ENCODE measurements at regions not wholly inside any gene's neighbourhood (a gene's known extent, or its start where the extent isn't known, plus 50 kb on each side); places are given as distances from the start of the nearest gene placed in this dataset.
"Not testable (repeated sequence)": the region's sequence is repeated elsewhere in the genome, so short reads cannot be mapped to it uniquely, and the experiment has no call there.

DNA sequence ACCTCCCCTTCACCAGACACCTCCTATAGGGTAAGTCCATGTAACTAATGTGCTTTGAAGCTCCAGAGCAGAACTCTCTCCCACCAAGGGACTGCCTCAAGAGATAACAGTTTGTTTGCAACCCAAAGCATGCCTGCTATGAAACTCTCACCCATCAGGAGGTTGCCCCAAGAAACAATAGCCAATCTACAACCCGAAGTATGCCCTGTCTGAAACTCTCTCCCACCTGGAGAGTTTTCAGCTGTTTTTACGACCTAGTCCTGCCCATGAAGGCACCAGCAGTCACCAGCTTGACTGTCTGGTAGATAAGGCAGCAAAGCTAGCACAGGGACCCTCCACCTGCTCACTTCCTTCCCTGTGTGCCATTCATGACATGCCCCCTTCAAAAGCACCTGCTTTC is 533.9 kb upstream of the CRIM1 start:
- Histone ChIP-seq H3K4me2 (no peak overlapping the region), H3K27me3 (ENCODE audit: insufficient read depth, low read depth) (no peaks in the 10 kb centered on the region), H3K4me3 (no peak overlapping the region), H3K27ac (no peak overlapping the region), H3K79me2 (ENCODE audit: low read depth) (no peaks in the 10 kb centered on the region), H4K20me1 (ENCODE audit: insufficient read depth) (no peaks in the 10 kb centered on the region), H3K36me3 (ENCODE audit: low read depth) (no peaks in the 10 kb centered on the region), H2AFZ (0 out of 2 replicates have a peak overlapping the region, but pooled peaks have one; percentile 41), H3F3A (ENCODE audit: insufficient read depth, low read depth) (no peaks in the 10 kb centered on the region), H3K4me1 (replicated peaks; ENCODE audit: insufficient read depth) (no peaks in the 10 kb centered on the region), H3K9me2 (ENCODE audit: insufficient read depth) (no peaks in the 10 kb centered on the region), H3K9me3 (ENCODE audit: insufficient read depth, low read depth) (no peaks in the 10 kb centered on the region)
- no peak for TF ChIP-seq EZH2 (IDR thresholded peaks at IDR 0.05; ENCODE audit: low read depth)
- TF ChIP-seq, protein P1, sequence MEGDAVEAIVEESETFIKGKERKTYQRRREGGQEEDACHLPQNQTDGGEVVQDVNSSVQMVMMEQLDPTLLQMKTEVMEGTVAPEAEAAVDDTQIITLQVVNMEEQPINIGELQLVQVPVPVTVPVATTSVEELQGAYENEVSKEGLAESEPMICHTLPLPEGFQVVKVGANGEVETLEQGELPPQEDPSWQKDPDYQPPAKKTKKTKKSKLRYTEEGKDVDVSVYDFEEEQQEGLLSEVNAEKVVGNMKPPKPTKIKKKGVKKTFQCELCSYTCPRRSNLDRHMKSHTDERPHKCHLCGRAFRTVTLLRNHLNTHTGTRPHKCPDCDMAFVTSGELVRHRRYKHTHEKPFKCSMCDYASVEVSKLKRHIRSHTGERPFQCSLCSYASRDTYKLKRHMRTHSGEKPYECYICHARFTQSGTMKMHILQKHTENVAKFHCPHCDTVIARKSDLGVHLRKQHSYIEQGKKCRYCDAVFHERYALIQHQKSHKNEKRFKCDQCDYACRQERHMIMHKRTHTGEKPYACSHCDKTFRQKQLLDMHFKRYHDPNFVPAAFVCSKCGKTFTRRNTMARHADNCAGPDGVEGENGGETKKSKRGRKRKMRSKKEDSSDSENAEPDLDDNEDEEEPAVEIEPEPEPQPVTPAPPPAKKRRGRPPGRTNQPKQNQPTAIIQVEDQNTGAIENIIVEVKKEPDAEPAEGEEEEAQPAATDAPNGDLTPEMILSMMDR (conservative IDR thresholded peaks at IDR 0.05), result no peak
- intact Hi-C loops (cut with micrococcal nuclease; ENCODE audit: unreplicated experiment), result no loop called here
- CTCF ChIA-PET, result no interaction called here
- POLR2A ChIA-PET (ENCODE audit: unreplicated experiment), result no interaction called here
- BruUV-seq (replicated peaks), result no TSS peak
- no peak for DNase-seq

DNA sequence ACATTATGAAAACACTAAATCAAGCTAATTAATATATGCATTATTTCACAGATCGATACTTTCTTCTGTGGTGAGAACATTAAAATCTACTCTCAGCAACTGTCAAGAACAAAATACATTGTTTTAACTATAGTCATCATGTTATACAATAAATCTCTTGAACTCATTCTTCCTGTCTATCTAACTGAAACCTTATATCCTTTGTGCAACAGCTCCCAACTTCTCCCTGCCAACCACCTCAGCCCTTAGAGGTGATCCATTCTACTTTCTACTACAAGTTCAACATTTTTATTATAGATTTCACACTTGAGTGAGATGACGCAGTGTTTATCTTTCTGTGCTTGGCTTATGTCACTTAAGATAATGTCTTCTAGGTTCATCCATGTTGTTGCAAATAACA is 535.2 kb upstream of the CRIM1 start:
- no peak for TF ChIP-seq EZH2 (IDR thresholded peaks at IDR 0.05; ENCODE audit: low read depth)
- TF ChIP-seq, protein P1 (conservative IDR thresholded peaks at IDR 0.05), result no peak
- H2AFZ ChIP-seq, result no peak overlapping the region
- POLR2A ChIA-PET (ENCODE audit: unreplicated experiment), result no interaction called here
- intact Hi-C loops (cut with micrococcal nuclease; ENCODE audit: unreplicated experiment), result no loop called here
- no peak overlapping the region for H3K4me3 ChIP-seq
- H4K20me1 ChIP-seq (ENCODE audit: insufficient read depth), result no peaks in the 10 kb centered on the region
- no peaks in the 10 kb centered on the region for H3K36me3 ChIP-seq (ENCODE audit: low read depth)
- no peaks in the 10 kb centered on the region for H3K27me3 ChIP-seq (ENCODE audit: insufficient read depth, low read depth)
- BruUV-seq (replicated peaks), result no TSS peak
- H3F3A ChIP-seq (ENCODE audit: insufficient read depth, low read depth), result no peaks in the 10 kb centered on the region
- CTCF ChIA-PET, result no interaction called here
- no peaks in the 10 kb centered on the region for H3K79me2 ChIP-seq (ENCODE audit: low read depth)
- DNase-seq, result no peak
- H3K27ac ChIP-seq, result no peak overlapping the region
- H3K9me3 ChIP-seq (ENCODE audit: insufficient read depth, low read depth), result no peaks in the 10 kb centered on the region
- H3K4me1 ChIP-seq (replicated peaks; ENCODE audit: insufficient read depth), result no peaks in the 10 kb centered on the region
- H3K9me2 ChIP-seq (ENCODE audit: insufficient read depth), result no peaks in the 10 kb centered on the region
- H3K4me2 ChIP-seq, result no peak overlapping the region

DNA sequence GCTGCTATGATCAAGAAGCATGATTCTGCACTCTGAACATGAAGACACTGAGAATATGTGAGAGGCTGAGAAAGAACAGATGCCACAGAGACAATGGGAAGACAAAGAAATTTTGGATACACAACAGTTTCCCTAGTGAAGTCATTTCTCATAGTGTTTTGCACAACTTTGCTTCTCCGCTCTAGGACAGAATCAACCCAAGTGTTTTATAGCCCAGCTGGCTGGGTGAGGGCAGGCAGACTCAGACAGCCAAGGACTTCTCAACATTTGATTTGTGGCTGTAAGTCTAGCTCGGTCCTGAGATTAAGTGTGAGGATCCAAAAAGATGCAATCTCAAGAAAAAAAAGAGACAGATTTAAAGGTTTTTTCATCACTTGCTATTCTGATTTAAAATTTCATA is 536.5 kb upstream of the CRIM1 start:
- Histone ChIP-seq H3K27me3 (ENCODE audit: insufficient read depth, low read depth) (peaks cover 4% of the 10 kb centered on the region; the same call in 1 of the 2 replicates), H2AFZ (no peak overlapping the region), H3K9me3 (ENCODE audit: insufficient read depth, low read depth) (no peaks in the 10 kb centered on the region), H3K27ac (no peak overlapping the region), H3K4me2 (no peak overlapping the region), H3K79me2 (ENCODE audit: low read depth) (no peaks in the 10 kb centered on the region), H4K20me1 (ENCODE audit: insufficient read depth) (no peaks in the 10 kb centered on the region), H3K4me3 (no peak overlapping the region), H3K36me3 (ENCODE audit: low read depth) (no peaks in the 10 kb centered on the region), H3K4me1 (replicated peaks; ENCODE audit: insufficient read depth) (no peaks in the 10 kb centered on the region), H3K9me2 (ENCODE audit: insufficient read depth) (no peaks in the 10 kb centered on the region), H3F3A (ENCODE audit: insufficient read depth, low read depth) (no peaks in the 10 kb centered on the region)
- ChIA-PET CTCF (no interaction called here), POLR2A (ENCODE audit: unreplicated experiment) (no interaction called here)
- no TSS peak for BruUV-seq (replicated peaks)
- TF ChIP-seq, protein P1 (conservative IDR thresholded peaks at IDR 0.05), result no peak
- TF ChIP-seq EZH2 (IDR thresholded peaks at IDR 0.05; ENCODE audit: low read depth), result no peak
- intact Hi-C loops (cut with micrococcal nuclease; ENCODE audit: unreplicated experiment), result no loop called here
- DNase-seq, result no peak

DNA sequence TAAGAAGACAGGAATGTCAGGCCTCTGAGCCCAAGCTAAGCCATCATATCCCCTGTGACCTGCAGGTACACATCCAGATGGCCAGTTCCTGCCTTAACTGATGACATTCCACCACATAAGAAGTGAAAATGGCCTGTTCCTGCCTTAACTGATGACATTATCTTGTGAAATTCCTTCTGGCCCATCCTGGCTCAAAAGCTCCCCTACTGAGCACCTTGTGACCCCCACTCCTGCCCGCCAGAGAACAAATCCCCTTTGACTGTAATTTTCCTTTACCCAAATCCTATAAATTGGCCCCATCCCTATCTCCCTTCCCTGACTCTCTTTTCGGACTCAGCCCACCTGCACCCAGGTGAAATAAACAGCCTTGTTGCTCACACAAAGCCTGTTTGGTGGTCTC is 537.2 kb upstream of the CRIM1 start:
- intact Hi-C loops (cut with micrococcal nuclease; ENCODE audit: unreplicated experiment); H3K4me2 ChIP-seq; H3K9me2 ChIP-seq (ENCODE audit: insufficient read depth); H3F3A ChIP-seq (ENCODE audit: insufficient read depth, low read depth); DNase-seq; H3K36me3 ChIP-seq (ENCODE audit: low read depth); H3K9me3 ChIP-seq (ENCODE audit: insufficient read depth, low read depth); BruUV-seq (replicated peaks); H3K4me1 ChIP-seq (replicated peaks; ENCODE audit: insufficient read depth); H3K4me3 ChIP-seq; H4K20me1 ChIP-seq (ENCODE audit: insufficient read depth); CTCF ChIA-PET; H2AFZ ChIP-seq; H3K27ac ChIP-seq; H3K79me2 ChIP-seq (ENCODE audit: low read depth); POLR2A ChIA-PET (ENCODE audit: unreplicated experiment): not testable (repeated sequence)
- H3K27me3 ChIP-seq (ENCODE audit: insufficient read depth, low read depth), result peaks cover 11% of the 10 kb centered on the region; the same call in 1 of the 2 replicates

DNA sequence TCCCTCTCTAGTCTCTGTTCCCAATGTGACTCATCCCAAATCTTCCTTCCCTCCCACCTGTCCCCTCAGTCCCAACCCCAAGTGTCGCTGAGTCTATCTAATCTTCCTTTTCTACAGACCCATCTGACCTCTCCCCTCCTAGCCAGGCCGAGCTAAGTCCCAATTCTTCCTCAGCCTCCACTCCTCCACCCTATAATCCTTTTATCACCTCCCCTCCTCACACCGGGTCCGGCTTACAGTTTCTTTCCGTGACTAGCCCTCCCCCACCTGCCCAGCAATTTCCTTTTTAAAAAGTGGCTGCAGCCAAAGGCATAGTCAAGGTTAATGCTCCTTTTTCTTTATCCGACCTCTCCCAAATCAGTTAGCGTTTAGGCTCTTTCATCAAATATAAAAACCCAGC is 541.0 kb upstream of the CRIM1 start:
- H4K20me1 ChIP-seq (ENCODE audit: insufficient read depth); CTCF ChIA-PET; H2AFZ ChIP-seq: not testable (repeated sequence)

More for the DNA sequence above, 541.0 kb upstream of the CRIM1 start:
- intact Hi-C loops (cut with micrococcal nuclease; ENCODE audit: unreplicated experiment); H3K4me3 ChIP-seq; H3K9me2 ChIP-seq (ENCODE audit: insufficient read depth); H3K27ac ChIP-seq; H3K9me3 ChIP-seq (ENCODE audit: insufficient read depth, low read depth); H3K36me3 ChIP-seq (ENCODE audit: low read depth); POLR2A ChIA-PET (ENCODE audit: unreplicated experiment); H3K4me2 ChIP-seq; H3K79me2 ChIP-seq (ENCODE audit: low read depth); H3F3A ChIP-seq (ENCODE audit: insufficient read depth, low read depth); DNase-seq; H3K4me1 ChIP-seq (replicated peaks; ENCODE audit: insufficient read depth); BruUV-seq (replicated peaks): not testable (repeated sequence)
- peaks cover 13% of the 10 kb centered on the region; the same call in 1 of the 2 replicates for H3K27me3 ChIP-seq (ENCODE audit: insufficient read depth, low read depth)

Data from PC-9 (cell line).